Parathyroid adenoma (tissue), 2 donors: ENCODE measurements at regions not wholly inside any gene's neighbourhood (a gene's known extent, or its start where the extent isn't known, plus 50 kb on each side); places are given as distances from the start of the nearest gene placed in this dataset.
"Not testable (repeated sequence)": the region's sequence is repeated elsewhere in the genome, so short reads cannot be mapped to it uniquely, and the experiment has no call there.

Experiments
- H2AFZ ChIP-seq: fragments of 300-600 bp; sonication (generic); one replicate; pipeline ENCODE4 v1.7.0; 2017; ENCODE audit warnings: antibody characterized with exemption, mild to moderate bottlenecking
- H3K27ac ChIP-seq: fragments of 300-600 bp; sonication (generic); one replicate; pipeline ENCODE4 v1.7.0; 2017
- H3K27me3 ChIP-seq: fragments of 300-600 bp; sonication (generic); one replicate; pipeline ENCODE4 v1.7.0; 2017; ENCODE audit warnings: low read length; ENCODE audit not compliant: control insufficient read depth, insufficient read depth
- H3K36me3 ChIP-seq: fragments of 300-600 bp; sonication (generic); one replicate; pipeline ENCODE4 v1.7.0; 2017; ENCODE audit warnings: low read length; ENCODE audit not compliant: control insufficient read depth, insufficient read depth
- H3K4me1 ChIP-seq: fragments of 300-600 bp; sonication (generic); one replicate; pipeline ENCODE4 v1.7.0; 2017; ENCODE audit warnings: control low read depth
- H3K4me2 ChIP-seq: fragments of 300-600 bp; sonication (generic); one replicate; pipeline ENCODE4 v1.7.0; 2017; ENCODE audit warnings: low read length
- H3K4me3 ChIP-seq: fragments of 300-600 bp; sonication (generic); one replicate; pipeline ENCODE4 v1.7.0; 2017; ENCODE audit warnings: low read depth, low read length
- H3K79me2 ChIP-seq: fragments of 300-600 bp; sonication (generic); one replicate; pipeline ENCODE4 v1.7.0; 2017; ENCODE audit warnings: control low read depth
- H3K9ac ChIP-seq: fragments of 300-600 bp; sonication (generic); one replicate; pipeline ENCODE4 v1.7.0; 2017; ENCODE audit warnings: mild to moderate bottlenecking
- H3K9me3 ChIP-seq: fragments of 300-600 bp; sonication (generic); one replicate; pipeline ENCODE4 v1.7.0; 2017; ENCODE audit warnings: low read length; ENCODE audit not compliant: control insufficient read depth
- TF ChIP-seq, protein P1 (sequence below): fragments of 300-600 bp; sonication (generic); IDR thresholded peaks from one replicate; pipeline ENCODE4 v1.7.0; 2017; ENCODE audit warnings: antibody characterized with exemption, mild to moderate bottlenecking
- donor health status: primary hyperparathyroidism.

DNA sequence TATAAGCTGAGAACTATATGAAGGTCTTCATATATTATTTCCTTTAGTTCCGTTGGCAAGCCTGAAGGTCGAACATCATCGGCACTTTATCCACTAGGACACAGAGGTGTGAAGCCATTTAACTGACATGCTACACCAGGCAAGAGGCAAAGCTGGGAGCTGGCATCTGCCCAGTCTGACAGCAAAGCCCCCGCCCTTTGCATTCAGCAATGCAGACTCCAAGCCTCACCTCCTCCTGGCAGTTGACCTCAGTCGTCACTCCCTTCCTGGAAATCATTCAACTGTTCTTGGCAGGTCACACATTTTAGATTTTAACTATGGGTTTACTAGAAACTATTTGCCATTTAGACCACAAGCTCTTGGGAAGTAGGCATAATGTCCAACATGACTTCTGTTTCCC, 135.8 kb upstream of the FRG1 start:
- no peaks in the 10 kb centered on the region for H3K4me1 ChIP-seq
- no peak overlapping the region for H3K4me2 ChIP-seq
- TF ChIP-seq, protein P1, sequence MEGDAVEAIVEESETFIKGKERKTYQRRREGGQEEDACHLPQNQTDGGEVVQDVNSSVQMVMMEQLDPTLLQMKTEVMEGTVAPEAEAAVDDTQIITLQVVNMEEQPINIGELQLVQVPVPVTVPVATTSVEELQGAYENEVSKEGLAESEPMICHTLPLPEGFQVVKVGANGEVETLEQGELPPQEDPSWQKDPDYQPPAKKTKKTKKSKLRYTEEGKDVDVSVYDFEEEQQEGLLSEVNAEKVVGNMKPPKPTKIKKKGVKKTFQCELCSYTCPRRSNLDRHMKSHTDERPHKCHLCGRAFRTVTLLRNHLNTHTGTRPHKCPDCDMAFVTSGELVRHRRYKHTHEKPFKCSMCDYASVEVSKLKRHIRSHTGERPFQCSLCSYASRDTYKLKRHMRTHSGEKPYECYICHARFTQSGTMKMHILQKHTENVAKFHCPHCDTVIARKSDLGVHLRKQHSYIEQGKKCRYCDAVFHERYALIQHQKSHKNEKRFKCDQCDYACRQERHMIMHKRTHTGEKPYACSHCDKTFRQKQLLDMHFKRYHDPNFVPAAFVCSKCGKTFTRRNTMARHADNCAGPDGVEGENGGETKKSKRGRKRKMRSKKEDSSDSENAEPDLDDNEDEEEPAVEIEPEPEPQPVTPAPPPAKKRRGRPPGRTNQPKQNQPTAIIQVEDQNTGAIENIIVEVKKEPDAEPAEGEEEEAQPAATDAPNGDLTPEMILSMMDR, result no peak
- H3K9ac ChIP-seq, result no peak overlapping the region
- H3K36me3 ChIP-seq, result no peaks in the 10 kb centered on the region
- no peaks in the 10 kb centered on the region for H3K27me3 ChIP-seq
- H3K9me3 ChIP-seq, result no peaks in the 10 kb centered on the region
- H3K79me2 ChIP-seq, result no peaks in the 10 kb centered on the region
- H2AFZ ChIP-seq, result no peak overlapping the region
- H3K27ac ChIP-seq, result no peak overlapping the region
- H3K4me3 ChIP-seq, result no peak overlapping the region

DNA sequence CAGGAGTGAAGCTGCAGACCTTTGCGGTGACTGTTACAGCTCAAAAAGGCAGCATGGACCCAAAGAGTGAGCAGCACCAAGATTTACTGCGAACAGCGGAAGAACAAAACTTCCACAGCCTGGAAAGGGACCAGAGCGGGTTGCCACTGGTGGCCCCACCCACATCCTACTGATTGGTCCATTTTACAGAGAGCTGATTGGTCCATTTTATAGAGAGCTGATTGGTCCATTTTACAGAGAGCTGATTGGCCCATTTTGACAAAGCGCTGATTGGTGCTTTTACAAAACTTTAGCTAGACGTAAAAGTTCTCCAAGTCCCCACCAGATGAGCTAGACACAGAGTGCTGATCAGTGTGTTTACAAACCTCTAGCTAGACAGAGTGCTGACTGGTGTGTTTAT, 134.2 kb upstream of the FRG1 start:
- Histone ChIP-seq H3K27ac (no peak overlapping the region), H3K4me2 (no peak overlapping the region), H3K79me2 (no peaks in the 10 kb centered on the region), H3K9me3 (no peaks in the 10 kb centered on the region), H2AFZ (no peak overlapping the region), H3K4me3 (no peak overlapping the region), H3K4me1 (no peaks in the 10 kb centered on the region), H3K36me3 (no peaks in the 10 kb centered on the region), H3K9ac (no peak overlapping the region), H3K27me3 (no peaks in the 10 kb centered on the region)
- TF ChIP-seq, protein P1, result no peak

DNA sequence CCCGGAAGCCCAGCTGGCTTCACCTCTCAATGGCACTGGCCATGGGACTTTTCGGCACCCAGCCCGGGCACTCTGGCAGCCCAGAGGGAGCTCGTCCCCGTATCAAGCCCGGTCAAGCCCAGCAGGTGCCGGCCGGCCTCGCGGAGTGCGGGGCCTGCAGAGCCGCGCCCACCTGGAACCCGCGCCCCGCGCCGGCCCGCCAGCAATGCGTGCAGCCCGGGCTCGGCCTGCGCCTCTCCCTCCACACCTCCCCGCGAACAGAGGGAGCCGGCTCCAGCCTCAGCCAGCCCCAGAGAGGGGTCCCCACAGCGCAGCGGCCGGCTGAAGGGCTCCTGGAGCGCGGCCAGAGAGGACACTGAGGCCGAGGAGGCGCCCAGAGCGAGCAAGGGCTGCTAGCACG, 133.6 kb upstream of the FRG1 start:
- no peak overlapping the region for H3K4me2 ChIP-seq
- no peak overlapping the region for H3K27ac ChIP-seq
- H3K79me2 ChIP-seq, result no peaks in the 10 kb centered on the region
- H2AFZ ChIP-seq, result no peak overlapping the region
- no peaks in the 10 kb centered on the region for H3K27me3 ChIP-seq
- H3K9me3 ChIP-seq, result no peaks in the 10 kb centered on the region
- H3K4me3 ChIP-seq, result no peak overlapping the region
- H3K4me1 ChIP-seq, result no peaks in the 10 kb centered on the region
- no peak overlapping the region for H3K9ac ChIP-seq
- TF ChIP-seq, protein P1, result no peak
- H3K36me3 ChIP-seq, result no peaks in the 10 kb centered on the region

DNA sequence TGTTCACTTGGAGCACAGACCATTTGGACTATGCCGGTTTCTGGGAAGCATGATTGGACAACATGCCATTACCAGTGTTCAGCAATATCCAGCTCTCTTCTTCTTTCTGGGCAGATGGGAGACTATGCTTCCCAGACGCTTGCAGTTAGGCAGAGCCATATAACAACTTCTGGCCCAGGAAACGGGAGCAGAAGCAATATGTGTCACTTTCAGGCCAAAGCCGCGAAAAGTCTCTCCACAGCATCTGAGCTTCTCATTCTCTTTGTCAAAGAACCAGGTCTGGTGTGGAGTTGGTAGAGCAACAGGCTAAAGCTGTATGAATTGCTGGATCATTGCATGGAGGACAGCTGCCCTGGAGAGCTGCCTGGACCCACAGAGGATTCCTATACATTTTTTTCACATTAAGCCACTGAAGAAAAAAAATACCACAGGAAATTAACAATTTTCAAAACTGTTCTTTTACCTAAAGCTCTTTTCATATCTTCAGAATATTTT, 131.4 kb upstream of the FRG1 start:
- Histone ChIP-seq H3K4me2 (no peak overlapping the region), H3K27me3 (no peaks in the 10 kb centered on the region), H3K36me3 (no peaks in the 10 kb centered on the region), H3K27ac (no peak overlapping the region), H2AFZ (no peak overlapping the region), H3K79me2 (no peaks in the 10 kb centered on the region), H3K4me3 (no peak overlapping the region), H3K4me1 (no peaks in the 10 kb centered on the region), H3K9me3 (no peaks in the 10 kb centered on the region), H3K9ac (no peak overlapping the region)
- TF ChIP-seq, protein P1, result no peak

DNA sequence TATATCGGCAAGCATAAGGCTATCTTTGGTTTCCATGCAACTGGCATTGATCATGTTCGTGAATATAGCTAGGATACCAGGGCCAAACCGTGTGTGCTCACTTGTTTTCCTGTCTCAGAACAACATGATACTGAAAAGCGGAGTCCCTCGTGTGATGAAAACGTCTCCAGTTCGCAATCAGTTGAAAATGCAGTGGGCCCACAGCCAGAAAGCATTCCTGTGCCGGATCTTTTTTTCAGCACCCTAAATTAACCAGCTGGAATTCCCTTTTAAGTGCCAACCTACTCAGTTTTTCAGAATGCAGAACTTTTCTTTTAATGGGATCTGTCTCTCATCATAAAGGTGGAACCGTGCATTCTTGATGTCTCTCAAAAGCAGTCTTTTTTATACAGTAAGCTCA, 130.8 kb upstream of the FRG1 start:
- TF ChIP-seq, protein P1, result no peak
- no peaks in the 10 kb centered on the region for H3K9me3 ChIP-seq
- no peak overlapping the region for H3K27ac ChIP-seq

DNA sequence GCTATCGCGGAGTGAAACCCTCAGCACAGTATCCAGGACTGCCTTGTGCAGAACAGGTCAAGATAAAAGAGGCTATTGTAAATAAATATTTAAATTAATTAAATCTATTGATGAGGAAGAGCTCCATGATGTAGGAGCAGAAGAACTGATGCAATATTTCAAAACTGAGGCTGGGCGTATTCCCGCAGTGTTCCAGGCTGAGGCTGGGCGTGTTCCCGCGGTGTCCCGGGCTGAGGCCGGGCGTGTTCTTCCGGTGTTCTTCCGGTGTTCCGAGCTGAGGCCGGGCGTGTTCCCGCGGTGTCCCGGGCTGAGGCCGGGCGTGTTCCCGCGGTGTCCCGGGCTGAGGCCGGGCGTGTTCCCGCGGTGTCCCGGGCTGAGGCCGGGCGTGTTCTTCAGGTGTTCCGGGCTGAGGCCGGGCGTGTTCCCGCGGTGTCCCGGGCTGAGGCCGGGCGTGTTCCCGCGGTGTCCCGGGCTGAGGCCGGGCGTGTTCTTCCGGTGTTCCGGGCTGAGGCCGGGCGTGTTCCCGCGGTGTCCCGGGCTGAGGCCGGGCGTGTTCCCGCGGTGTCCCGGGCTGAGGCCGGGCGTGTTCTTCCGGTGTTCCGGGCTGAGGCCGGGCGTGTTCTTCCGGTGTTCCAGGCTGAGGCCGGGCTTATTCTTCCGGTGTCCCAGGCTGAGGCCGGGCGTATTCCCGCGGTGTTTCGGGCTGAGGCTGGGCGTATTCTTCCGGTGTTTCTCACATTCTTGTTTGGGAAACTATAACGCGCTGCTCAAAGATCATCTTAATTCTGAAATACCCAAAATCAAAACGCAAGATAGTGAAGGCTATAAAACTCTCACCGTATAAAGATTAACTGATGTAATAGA, 130.1 kb upstream of the FRG1 start:
- H3K27me3 ChIP-seq, H3K4me3 ChIP-seq, H3K9me3 ChIP-seq, H2AFZ ChIP-seq, H3K36me3 ChIP-seq, H3K9ac ChIP-seq, H3K79me2 ChIP-seq, H3K27ac ChIP-seq, H3K4me2 ChIP-seq, H3K4me1 ChIP-seq: not testable (repeated sequence)

More for the DNA sequence above, 130.8 kb upstream of the FRG1 start:
- Histone ChIP-seq H3K4me3 (no peak overlapping the region), H3K9ac (no peak overlapping the region), H2AFZ (no peak overlapping the region), H3K36me3 (no peaks in the 10 kb centered on the region), H3K27me3 (no peaks in the 10 kb centered on the region), H3K4me1 (no peaks in the 10 kb centered on the region), H3K4me2 (no peak overlapping the region), H3K79me2 (no peaks in the 10 kb centered on the region)
